HG03095 (cell line): ENCODE measurements at regions not wholly inside any gene's neighbourhood (a gene's known extent, or its start where the extent isn't known, plus 50 kb on each side); places are given as distances from the start of the nearest gene placed in this dataset.
"Not testable (repeated sequence)": the region's sequence is repeated elsewhere in the genome, so short reads cannot be mapped to it uniquely, and the experiment has no call there.

Experiments used
- ATAC-seq: cut with Tn5 transposase; IDR thresholded peaks from one replicate; pipeline ENCODE4 v1.9.1; 2021; ENCODE audit warnings: moderate library complexity; ENCODE audit not compliant: unreplicated experiment

DNA sequence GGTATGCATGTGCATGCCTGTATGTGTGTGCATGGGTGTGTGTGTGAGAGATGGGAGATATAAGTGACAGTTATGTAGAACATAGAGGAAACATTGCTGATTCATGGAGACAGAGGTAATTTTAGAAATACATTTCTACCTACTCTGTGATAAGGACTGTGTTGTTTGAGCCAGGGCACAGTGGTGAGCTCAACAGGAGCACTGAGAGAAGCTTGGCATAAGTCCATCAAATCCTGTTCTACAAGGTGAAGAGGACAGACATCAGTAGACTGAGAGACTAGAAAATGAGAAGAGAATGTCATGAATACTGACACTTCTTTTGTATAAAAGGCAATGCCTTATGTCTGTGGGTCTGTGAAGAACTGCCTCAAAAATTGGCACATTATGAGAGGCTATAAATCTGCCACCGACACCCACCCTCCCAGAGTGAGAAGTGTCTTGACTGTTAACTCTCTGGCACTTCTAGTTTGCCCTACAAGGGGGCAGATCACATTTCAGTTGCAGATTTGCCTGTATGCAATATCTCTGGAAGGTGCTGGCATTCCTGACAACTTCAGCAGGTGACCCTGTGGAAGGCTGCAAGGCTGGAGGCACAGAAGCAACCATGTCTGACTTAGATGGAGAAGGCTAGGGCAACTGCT is 962.3 kb upstream of the NRXN1 start:
- ATAC-seq: no peak

DNA sequence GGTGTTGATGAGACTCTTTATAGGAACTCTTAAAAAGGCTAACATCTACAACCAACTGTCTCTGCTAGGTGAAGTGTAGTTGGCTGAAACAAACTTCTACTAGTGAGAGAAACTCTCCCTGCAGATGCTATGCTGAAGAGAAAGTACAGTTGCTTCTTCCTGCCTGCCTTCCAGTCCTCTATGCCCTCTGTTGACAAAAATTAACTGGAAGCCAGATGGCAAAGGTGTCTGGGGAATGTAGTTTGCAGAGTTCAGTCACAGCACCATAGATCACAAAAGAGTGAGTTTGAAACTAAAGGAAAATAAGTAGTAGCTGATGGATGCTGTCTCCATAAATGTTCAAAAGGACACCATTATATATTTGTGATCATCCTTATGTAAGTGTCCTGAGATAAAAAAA is 958.8 kb upstream of the NRXN1 start:
- ATAC-seq: no peak

DNA sequence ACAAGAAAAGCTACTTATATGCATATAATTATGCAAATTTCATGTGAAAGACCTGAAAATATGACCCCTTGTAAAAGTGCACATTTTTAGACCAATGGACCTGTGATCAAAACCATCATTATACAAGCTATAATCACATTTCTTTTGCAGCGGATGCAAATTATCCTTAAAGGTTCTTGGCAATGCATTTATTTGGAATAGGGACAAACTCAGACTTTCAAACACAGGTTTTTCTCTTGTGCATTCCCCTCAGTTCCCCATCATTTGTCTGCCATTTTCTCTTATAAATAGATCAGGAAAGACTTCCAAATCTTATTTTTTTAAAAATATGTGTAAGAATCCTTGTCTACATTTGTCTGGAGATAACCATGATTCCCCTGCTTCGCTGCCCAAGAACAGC is 954.2 kb upstream of the NRXN1 start:
- ATAC-seq: no peak

DNA sequence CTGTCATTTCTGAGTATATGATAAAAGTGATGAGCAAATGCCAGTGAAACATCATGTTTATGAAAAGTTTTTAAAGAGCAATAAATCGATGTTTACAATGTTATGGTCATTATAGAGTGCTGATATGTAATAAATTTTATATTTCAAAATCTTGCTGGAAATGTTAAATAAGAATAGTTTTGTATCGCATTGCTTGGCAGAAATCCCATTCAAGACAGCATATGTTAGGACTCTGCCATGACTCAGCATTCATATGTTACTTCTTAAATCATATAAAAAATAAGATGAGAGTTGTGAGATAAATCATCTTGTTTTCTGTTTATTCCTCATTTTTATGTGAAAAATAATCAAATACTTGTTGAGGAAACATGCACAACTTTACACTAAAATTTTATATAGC is 949.9 kb upstream of the NRXN1 start:
- no peak for ATAC-seq

DNA sequence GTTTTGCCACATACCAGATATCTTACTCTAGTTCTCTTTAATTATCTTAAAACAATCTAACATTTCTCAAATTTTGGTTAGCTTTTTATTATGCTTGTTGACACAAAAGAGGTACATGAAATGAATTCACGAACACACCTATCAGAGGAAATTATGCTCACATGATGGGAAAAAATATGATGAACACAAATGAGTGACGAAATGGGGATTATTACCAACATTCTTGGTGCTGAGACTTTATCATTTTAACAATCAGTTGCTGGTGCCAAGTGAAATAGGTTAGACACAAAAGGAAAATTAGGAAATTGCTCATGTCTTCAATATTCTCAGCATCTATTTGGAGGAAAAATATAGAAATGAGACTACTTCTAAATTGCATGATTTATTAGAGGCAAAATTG is 944.7 kb upstream of the NRXN1 start:
- ATAC-seq: no peak

DNA sequence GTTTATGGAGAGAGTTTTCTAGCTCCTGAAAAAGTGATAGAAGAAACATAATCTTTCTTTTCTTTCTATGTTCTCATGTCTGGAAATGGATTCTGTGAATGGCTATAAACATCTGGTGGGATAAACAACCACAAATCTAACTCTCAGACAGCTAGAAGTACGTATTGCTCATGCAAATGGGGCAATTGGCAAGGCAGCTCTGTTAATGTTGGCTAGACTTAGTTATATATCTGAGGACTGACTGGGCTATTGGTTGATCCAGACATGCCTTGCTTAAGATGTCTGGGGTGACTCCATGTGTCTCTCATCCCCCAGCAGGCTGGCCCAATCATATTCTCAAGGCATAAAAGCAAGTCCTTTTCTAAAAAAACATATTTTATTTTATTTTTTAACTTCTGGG is 939.2 kb upstream of the NRXN1 start:
- no peak for ATAC-seq

DNA sequence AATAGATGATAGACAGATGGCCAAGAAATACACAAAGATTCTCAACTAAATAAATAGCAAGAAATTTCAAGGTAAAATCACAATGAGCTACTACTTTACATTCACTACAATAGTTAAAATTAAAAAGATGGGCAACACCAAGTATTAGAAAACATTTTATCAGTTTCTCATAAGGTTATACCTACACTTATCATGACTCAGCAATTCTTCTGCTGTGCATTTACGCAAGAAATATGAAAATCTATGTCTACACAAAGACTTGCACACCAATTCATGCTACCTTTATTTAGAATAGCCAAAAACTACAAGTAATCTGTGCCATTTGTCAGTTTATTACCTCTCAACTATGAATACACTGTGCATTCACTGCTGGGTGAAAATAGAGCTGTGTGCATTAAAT is 937.4 kb upstream of the NRXN1 start:
- ATAC-seq: no peak

DNA sequence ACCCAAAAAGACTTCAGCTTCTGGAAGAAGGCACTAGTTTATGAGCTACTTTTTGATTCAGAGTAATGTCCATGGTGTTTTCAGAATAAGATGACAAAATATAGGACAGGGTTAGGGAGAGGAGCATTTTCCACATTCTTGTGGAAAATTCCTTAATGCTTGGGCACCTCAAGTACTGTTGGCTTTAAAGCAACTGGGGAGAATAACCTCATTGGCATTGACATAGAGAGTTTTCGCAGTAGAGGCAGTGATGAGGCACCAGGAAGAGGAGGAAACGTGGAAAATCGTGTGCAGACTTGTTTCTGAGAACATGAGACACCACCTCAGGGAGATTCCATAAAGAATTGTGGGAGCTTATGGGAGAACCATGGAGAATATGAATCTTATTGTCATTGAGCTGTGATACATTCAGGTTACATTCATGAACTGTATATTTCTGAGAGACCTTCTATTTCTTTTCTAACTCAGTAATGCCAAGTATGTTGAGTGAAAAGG is 929.0 kb upstream of the NRXN1 start:
- ATAC-seq: no peak

DNA sequence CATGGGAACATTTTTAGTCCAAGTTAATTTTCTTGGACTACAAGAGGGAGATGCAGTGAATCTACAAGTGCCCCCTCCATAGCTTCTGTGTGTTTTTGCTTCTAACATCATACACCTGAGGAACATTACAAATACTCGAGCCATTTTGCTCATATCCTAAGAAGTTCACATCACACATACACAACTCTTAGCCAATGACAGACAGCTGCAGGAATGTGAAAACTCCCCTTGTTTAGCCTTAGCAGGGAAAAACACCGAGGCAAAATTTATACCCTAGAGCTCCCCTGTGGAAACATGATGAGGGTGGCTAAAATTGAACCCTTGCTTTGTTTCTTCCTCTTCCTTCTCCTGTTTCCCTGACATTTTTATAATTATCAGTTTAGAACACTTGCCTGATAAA is 928.3 kb upstream of the NRXN1 start:
- ATAC-seq: no peak

DNA sequence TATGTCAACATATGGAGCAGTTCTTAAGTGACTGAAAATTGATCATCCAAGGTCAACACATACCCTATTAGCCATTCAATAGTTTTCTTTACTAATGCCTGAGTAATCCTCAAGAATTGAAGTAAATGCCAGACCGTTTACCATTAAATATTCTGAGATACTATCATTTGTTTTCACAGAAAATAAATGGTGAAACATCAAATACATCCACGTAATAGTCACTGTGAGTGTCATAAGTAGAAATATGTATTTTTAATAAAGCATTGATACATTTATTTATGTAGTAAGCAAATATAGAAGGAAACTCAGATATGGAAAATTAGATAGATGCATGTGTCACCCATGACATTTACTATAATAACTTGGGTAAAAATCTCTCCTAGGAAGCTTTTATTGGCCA is 927.8 kb upstream of the NRXN1 start:
- no peak for ATAC-seq

DNA sequence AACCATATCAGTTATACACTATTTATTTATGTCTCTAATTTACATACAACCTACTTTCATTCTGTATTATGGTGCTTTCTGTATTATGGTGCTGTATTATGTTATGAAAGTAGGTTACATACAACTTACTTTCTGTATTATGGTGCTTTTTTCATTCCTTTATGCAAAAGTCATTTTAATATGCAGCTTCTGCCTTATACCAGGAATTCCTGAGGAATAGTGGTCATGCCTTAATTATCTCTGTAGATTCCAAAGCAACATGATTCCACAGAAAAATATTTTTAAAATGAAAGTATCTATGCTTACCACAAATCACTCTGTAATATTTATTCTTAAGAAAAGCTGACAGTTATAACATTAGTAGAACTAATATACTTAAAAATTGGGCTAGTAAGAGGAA is 922.0 kb upstream of the NRXN1 start:
- ATAC-seq: no peak

DNA sequence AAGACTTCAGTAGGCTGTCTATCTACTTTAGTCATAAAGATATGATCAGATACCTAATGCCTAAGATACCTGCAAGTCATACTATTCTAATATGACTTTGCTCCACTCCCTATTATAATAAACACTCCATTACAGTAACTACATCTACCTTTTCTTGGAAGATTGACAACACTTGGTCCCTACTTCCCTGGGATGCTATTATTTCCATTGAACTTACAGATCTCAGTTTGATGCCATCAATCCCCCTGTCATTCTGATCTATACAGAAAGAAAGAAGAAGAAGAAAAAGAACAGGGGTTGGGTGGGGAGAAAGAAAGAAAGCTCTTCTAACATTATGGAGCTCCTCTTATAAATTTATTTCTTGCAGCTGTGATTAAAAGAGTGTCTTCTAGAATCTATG is 889.1 kb upstream of the NRXN1 start:
- no peak for ATAC-seq

DNA sequence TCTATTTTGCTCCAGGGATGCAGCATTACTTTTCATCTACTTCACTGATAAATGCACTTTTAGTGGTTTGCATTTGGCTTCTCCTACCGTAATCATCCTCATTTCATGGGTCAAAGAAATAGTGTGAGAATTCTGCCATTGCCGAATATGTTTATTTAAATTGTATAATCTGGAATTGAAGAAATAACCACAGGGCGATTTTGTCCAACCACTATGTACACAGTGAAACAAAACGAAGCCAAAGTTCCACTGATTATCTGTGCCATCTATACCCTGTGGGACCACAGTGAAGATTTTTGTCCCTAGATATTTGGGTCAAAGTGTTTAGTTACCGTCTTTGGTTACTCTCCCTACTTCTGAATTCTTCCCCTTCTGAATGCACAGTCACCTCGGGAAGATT is 888.6 kb upstream of the NRXN1 start:
- no peak for ATAC-seq

DNA sequence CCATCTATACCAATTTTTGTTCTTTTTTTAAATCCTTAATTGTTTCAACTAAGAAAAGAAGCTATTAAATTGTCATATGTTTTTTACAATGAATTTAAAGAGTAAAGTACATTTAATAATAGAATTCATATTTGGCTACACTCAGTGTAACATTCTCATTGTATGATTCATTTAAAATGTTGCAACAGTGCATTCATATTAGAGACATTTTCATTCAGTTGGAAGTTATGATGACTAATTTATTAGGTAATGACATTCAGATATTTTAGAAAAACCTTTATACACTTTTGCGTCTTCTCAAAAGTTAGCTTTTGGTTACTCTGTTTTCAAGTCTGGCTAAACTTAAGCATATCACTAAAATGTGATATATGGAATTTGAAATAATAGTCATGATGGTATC is 887.5 kb upstream of the NRXN1 start:
- ATAC-seq: no peak

DNA sequence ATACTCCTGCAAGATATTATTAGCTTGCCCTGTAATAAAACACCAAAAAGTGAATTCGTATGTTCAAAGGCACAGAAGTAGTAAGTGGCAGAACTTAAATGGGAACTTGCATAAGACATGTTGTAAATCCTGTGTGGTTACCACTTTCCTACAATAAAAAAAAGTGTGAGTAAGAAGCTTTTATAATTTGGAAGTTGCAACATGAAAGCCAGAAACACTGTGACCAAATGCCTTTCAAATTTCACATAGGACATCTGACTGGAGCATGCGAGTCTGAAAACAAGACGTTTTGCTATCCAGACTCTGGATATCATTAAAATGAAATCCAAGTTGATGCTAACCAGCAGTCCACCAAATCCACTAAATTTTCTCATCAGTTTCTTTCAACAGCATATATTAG is 886.2 kb upstream of the NRXN1 start:
- no peak for ATAC-seq

DNA sequence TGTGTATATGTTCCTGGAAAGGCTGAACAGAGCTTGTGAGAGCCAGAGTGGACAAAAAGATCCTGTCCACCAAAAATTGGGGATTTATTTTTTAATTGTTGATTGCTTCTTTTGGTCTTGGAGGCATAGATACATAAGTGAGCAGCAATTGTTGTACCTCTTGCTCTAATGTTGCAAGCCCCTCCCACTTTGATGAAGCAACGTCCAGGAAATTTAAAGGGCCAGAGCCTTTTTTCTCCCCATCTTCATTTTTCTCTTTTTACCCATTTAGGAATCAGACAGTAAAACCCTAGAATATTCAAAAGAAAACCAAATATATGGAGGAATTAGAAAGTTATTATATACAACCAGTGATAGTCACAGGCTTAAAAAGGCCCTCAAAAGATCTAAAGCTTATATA is 871.8 kb upstream of the NRXN1 start:
- no peak for ATAC-seq

DNA sequence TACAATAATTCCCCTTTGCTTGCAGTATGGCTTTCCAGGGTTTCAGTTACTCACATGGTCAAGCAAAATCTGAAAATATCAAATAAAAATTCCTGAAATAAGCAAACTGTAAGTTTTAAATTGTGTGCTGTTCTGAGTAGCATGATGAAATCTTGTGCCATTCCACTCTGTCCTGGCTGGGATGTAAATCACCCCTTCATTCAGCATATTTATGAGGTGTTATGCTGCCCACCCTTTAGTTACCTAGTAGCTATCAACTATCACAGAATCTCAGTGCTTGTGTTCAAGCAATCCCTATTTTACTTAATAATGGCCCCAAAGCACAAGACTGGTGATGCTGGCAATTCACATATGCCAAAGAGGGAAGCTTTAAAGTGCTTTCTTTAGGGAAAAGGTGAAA is 867.7 kb upstream of the NRXN1 start:
- ATAC-seq: no peak

DNA sequence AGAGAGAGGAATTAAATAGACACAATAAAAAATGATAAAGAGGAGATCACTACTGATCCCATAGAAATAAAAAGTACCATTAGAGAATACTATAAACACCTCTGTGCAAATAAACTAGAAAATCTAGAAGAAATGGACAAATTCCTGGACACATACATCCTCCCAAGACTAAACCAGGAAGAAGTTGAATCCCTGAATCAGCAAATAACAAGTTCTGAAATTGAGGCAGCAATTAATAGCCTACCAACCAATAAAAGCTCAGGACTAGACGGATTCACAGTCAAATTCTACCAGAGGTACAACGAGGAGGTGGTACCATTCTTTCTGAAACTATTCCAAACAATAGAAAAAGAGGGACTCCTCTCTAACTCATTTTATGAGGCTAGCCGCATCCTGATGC is 862.7 kb upstream of the NRXN1 start:
- ATAC-seq: not testable (repeated sequence)

DNA sequence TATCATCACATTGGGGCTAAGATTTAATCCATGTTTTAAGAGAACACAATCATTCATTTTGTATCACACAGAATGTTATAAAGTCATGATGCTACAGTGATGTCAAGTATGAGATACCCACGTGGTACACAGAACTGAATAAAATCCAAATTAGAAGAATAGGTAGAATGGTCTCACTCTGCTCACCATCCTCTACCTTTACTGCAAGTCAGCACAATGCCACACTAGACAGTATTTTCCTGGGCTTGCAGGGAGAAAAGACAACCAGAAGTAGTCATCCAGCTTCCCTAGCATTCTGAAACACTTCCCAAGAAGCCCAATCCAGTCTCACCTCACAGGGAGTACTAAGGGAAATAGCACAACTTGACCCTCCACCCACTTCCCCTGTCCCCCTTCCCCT is 856.2 kb upstream of the NRXN1 start:
- no peak for ATAC-seq

DNA sequence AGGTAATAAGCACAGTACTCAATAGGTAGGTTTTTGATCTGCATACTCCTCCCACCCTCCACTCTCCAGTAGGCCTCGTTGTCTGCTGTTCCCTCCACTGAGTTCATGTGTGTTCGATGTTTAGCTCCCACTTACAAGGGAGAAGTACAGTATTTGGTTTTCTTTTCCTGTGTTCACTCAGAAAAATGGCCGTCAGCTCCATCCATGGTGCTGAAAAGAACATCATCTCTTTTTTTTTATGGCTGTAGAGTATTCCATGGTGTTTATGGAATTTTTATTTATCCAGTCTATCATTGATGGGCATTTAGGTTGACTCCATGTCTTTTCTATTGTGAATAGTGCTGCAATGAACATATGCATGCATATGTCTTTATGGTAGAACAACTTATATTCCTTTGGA is 849.7 kb upstream of the NRXN1 start:
- ATAC-seq: no peak

DNA sequence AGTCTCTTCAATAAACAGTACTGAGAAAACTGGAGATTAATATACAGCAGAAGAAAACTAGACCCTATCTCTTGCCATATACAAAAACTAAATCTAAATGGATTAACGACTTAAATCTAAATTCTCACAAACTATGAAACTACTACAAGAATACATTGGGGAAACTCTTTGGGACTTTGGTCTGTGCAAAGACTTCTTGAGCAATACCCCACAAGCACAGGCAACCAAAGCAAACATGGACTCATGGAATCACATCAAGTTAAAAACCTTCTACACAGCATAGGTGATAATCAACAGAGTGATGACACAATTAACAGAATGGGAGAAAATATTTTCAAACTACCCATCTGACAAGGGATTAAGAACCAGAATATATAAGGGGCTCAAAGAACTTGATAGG is 848.2 kb upstream of the NRXN1 start:
- no peak for ATAC-seq

DNA sequence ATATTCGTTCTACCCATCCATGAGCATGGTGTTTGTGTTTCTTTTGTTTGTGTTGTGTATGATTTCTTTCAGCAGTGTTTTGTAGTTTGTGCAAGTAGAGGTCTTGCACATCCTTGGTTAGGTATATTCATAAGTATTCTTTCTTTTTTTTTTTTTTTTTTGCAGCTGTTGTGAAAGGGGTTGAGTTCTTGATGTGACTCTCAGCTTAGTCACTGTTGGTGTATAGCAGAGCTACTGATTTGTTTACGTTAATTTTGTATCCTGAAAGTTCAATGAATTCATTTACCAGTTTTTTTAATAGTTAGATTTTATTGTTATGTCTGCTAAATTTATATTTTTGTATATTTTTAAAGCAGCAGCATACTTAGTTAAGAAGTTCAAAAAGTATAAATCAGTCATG is 834.4 kb upstream of the NRXN1 start:
- ATAC-seq: no peak

DNA sequence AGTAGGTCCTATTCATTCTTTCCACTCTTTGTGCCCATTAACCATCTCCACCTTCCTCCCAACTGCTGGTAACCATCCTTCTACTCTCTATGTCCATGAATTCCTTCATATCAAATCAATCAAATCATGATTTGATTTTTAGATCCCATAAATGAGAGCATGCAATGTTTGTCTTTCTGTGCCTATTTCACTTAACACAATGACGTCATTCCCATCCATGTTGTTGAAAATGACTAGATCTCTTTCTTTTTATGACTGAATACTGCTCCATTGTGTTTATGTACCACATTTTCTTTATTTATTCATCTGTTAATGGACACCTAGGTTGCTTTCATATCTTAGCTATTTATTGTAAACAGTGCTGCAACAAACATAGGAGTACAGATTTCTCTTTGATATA is 827.3 kb upstream of the NRXN1 start:
- no peak for ATAC-seq

DNA sequence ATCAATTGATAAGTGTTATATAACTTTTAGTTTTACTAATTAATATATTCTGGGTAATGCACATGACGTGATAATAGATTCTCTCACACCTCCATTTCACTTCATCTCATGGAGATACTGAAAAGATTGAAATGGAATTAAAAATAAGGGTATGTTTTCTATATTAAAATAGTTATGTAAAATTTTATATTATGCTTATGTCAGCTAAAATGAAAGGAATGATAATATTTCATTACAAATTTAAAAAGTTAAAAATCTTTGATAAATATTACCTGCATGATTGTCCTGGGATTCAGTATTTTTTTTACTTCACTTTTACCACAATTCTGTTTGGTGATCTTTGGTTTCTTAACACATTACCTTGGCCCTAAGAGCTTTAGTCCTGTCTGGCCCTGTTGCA is 823.8 kb upstream of the NRXN1 start:
- ATAC-seq: no peak
